SK-N-SH (cell line): ENCODE measurements at regions not wholly inside any gene's neighbourhood (a gene's known extent, or its start where the extent isn't known, plus 50 kb on each side); places are given as distances from the start of the nearest gene placed in this dataset.

Source experiments
- CTCF ChIA-PET: fragments of 300-600, 350-600 bp; formaldehyde crosslinking; extraction: SDS; loops from one replicate; lab custom pipeline; 2021; lab: Yijun Ruan, JAX
- POLR2A ChIA-PET: fragments of 350-600 bp; sonication (Branson Sonifier 250); formaldehyde crosslinking; extraction: SDS; loops from one replicate; lab custom pipeline; 2020; ENCODE audit warnings: antibody characterized with exemption, inconsistent platforms; lab: Yijun Ruan, JAX
- DNase-seq: peaks from one replicate; pipeline ENCODE4 v3.0.0; 2012
- H2AFZ ChIP-seq: fragments of 200-600 bp; sonication (generic); 2 replicates; pipeline ENCODE4 v1.8.1; 2016; ENCODE audit warnings: antibody characterized with exemption, mild to moderate bottlenecking, low read depth
- H3F3A ChIP-seq: fragments of 200-600 bp; sonication (generic); replicated peaks from 2 replicates; pipeline ENCODE3; 2016; ENCODE audit warnings: antibody characterized with exemption, mild to moderate bottlenecking; ENCODE audit not compliant: insufficient read depth
- H3K27ac ChIP-seq, 2 experiments: fragments of 200-500 bp in 1 of 2; fragments of 200-600 bp in 1 of 2; sonication (Bioruptor generic) in 1 of 2; sonication (generic), shearing (Covaris generic) in 1 of 2; 2 replicates each; pipeline versions ENCODE4 v1.5.1 to v1.6.1; 2014 to 2016; ENCODE audit warnings: low read depth in 2 of 2, inconsistent platforms in 1 of 2, low read length in 1 of 2, mild to moderate bottlenecking in 1 of 2, mixed read lengths in 1 of 2
- H3K27me3 ChIP-seq: fragments of 200-600 bp; sonication (generic), shearing (Covaris generic); 2 replicates; pipeline ENCODE4 v1.6.1; 2016; ENCODE audit warnings: mixed run types; ENCODE audit not compliant: insufficient read depth
- H3K36me3 ChIP-seq, 2 experiments: fragments of 200-500 bp in 1 of 2; fragments of 200-600 bp in 1 of 2; sonication (Bioruptor generic) in 1 of 2; sonication (generic) in 1 of 2; replicated peaks in 1 of 2; 2 replicates each; pipeline versions ENCODE3 to v1.5.1; 2014 to 2016; ENCODE audit warnings: low read length in 1 of 2, mild to moderate bottlenecking in 1 of 2; ENCODE audit not compliant: insufficient read depth in 2 of 2, control insufficient read depth in 1 of 2
- H3K4me1 ChIP-seq, 2 experiments: fragments of 200-500 bp in 1 of 2; fragments of 200-600 bp in 1 of 2; sonication (Bioruptor generic) in 1 of 2; sonication (generic), shearing (Covaris generic) in 1 of 2; 2 replicates each; pipeline versions ENCODE4 v1.5.1 to v1.6.1; 2014 to 2016; ENCODE audit warnings: low read depth in 1 of 2, low read length in 1 of 2, mixed run types in 1 of 2; ENCODE audit not compliant: insufficient read depth in 2 of 2, control insufficient read depth in 1 of 2
- H3K4me2 ChIP-seq: fragments of 200-600 bp; sonication (generic), shearing (Covaris generic); 2 replicates; pipeline ENCODE4 v1.6.1; 2017; ENCODE audit warnings: mixed run types
- H3K4me3 ChIP-seq, 2 experiments: fragments of 200-500 bp in 1 of 2; fragments of 200-600 bp in 1 of 2; sonication (Bioruptor generic) in 1 of 2; sonication (generic), shearing (Covaris generic) in 1 of 2; 2 replicates each; pipeline versions ENCODE4 v1.5.1 to v1.8.1; 2014 to 2016; ENCODE audit warnings: low read depth in 2 of 2, inconsistent platforms in 1 of 2, low read length in 1 of 2, mild to moderate bottlenecking in 1 of 2, mixed read lengths in 1 of 2, moderate library complexity in 1 of 2
- H3K79me2 ChIP-seq: fragments of 200-600 bp; sonication (generic); 2 replicates; pipeline ENCODE4 v1.8.1; 2017; ENCODE audit warnings: mild to moderate bottlenecking; ENCODE audit not compliant: insufficient read depth
- H3K9ac ChIP-seq: fragments of 200-600 bp; sonication (generic); 2 replicates; pipeline ENCODE4 v1.6.1; 2017; ENCODE audit warnings: mixed run types
- H3K9me2 ChIP-seq: fragments of 200-600 bp; sonication (generic); 2 replicates; pipeline ENCODE4 v1.6.1; 2017; ENCODE audit warnings: mixed run types
- H3K9me3 ChIP-seq: fragments of 200-600 bp; sonication (generic); 2 replicates; pipeline ENCODE4 v1.6.1; 2017; ENCODE audit warnings: mixed run types, mild to moderate bottlenecking, moderate library complexity
- H4K20me1 ChIP-seq: fragments of 200-600 bp; sonication (generic); 2 replicates; pipeline ENCODE4 v1.6.1; 2017; ENCODE audit warnings: mild to moderate bottlenecking, mixed run types; ENCODE audit not compliant: insufficient read depth
- CHD2 ChIP-seq: fragments of 150-350 bp; IDR thresholded peaks from 2 replicates; pipeline ENCODE4 v1.6.1; 2018; ENCODE audit warnings: low read length; ENCODE audit not compliant: partially characterized antibody
- CTCF ChIP-seq: fragments of 200-600 bp; sonication (generic); IDR thresholded peaks from 2 replicates; pipeline ENCODE4 v1.6.1; 2017; ENCODE audit warnings: antibody characterized with exemption, mild to moderate bottlenecking, moderate library complexity
- EP300 ChIP-seq, 2 experiments: IDR thresholded peaks; 2 replicates each; pipeline versions ENCODE4 v1.4.0 to v1.6.1; 2012; ENCODE audit warnings: borderline replicate concordance in 1 of 2, low read depth in 1 of 2, low read length in 1 of 2
- FOSL2 ChIP-seq: IDR thresholded peaks from 2 replicates; pipeline ENCODE4 v1.4.0; 2012; ENCODE audit warnings: low read depth, mild to moderate bottlenecking, moderate library complexity, borderline replicate concordance
- FOXJ3 ChIP-seq: sonication (generic); formaldehyde crosslinking; IDR thresholded peaks from 2 replicates; pipeline ENCODE4 v1.5.1; 2020; ENCODE audit warnings: mild to moderate bottlenecking, missing genetic modification reagents
- FOXM1 ChIP-seq: IDR thresholded peaks from 2 replicates; pipeline ENCODE4 v1.4.0; 2012; ENCODE audit warnings: low read depth, mild to moderate bottlenecking
- GATA2 ChIP-seq: sonication (generic); formaldehyde crosslinking; IDR thresholded peaks from 2 replicates; pipeline ENCODE4 v1.5.0; 2020; ENCODE audit warnings: mild to moderate bottlenecking, missing genetic modification reagents
- IRF3 ChIP-seq: fragments of 150-350 bp; IDR thresholded peaks from 2 replicates; pipeline ENCODE4 v1.6.1; 2016; ENCODE audit warnings: mild to moderate bottlenecking, low read depth, low read length
- JUND ChIP-seq: IDR thresholded peaks from 2 replicates; pipeline ENCODE4 v1.4.0; 2012
- PBX3 ChIP-seq: IDR thresholded peaks from 2 replicates; pipeline ENCODE4; 2012
- RAD21 ChIP-seq: IDR thresholded peaks from 2 replicates; pipeline ENCODE4 v1.6.1; 2012; ENCODE audit warnings: mild to moderate bottlenecking, low read length
- RXRA ChIP-seq: IDR thresholded peaks from 2 replicates; pipeline ENCODE4 v1.4.0; 2012; ENCODE audit warnings: low read depth, mild to moderate bottlenecking, borderline replicate concordance
- SIN3A ChIP-seq: IDR thresholded peaks from 2 replicates; pipeline ENCODE4 v1.6.1; 2012; ENCODE audit warnings: low read depth, mild to moderate bottlenecking, low read length, moderate library complexity, borderline replicate concordance
- SMC3 ChIP-seq: IDR thresholded peaks from 2 replicates; pipeline ENCODE4 v1.6.1; 2012; ENCODE audit warnings: low read depth, low read length, improper control_type of control experiment
- TAF1 ChIP-seq: IDR thresholded peaks from 2 replicates; pipeline ENCODE4 v1.6.1; 2012; ENCODE audit warnings: low read depth, mild to moderate bottlenecking, low read length, moderate library complexity, borderline replicate concordance
- TEAD4 ChIP-seq: IDR thresholded peaks from 2 replicates; pipeline ENCODE4 v1.4.0; 2012; ENCODE audit warnings: mild to moderate bottlenecking, borderline replicate concordance; ENCODE audit not compliant: insufficient read depth
- YY1 ChIP-seq: IDR thresholded peaks from 2 replicates; pipeline ENCODE4 v1.4.0; 2012; ENCODE audit warnings: low read depth, mild to moderate bottlenecking
- ZBTB33 ChIP-seq: IDR thresholded peaks from 2 replicates; pipeline ENCODE4 v1.4.0; 2012; ENCODE audit warnings: low read depth, borderline replicate concordance
- WGBS: methylation state at CpG from one replicate; pipeline ENCODE4 v1.1.6; 2017; ENCODE audit warnings: low lambda C conversion rate; 5-methylcytosine and 5-hydroxymethylcytosine counted together

GRCh38 chr16:64532117-64532516 is 589.7 kb downstream of the CDH11 start:
- peak overlapping the region; percentile 59; the same call in 1 of the 2 replicates for H2AFZ ChIP-seq
- H3K9me2 ChIP-seq, result no peaks in the 10 kb centered on the region
- H3K4me3 ChIP-seq, result no peak overlapping the region
- no peaks in the 10 kb centered on the region for H3F3A ChIP-seq
- no peak for TF ChIP-seq GATA2 (CRISPR knock-in tag)
- no peak for TF ChIP-seq RAD21
- no peak for TF ChIP-seq SMC3
- TF ChIP-seq RXRA, result no peak
- no peak for TF ChIP-seq CHD2
- no peak for TF ChIP-seq PBX3
- H3K9me3 ChIP-seq, result no peaks in the 10 kb centered on the region
- no peak overlapping the region for H3K4me2 ChIP-seq
- WGBS, result 77% methylated on average over 3 of the region's 3 CpGs
- DNase-seq, result no peak
- ChIA-PET POLR2A (no interaction called here), CTCF (no interaction called here)
- no peaks in the 10 kb centered on the region for H3K79me2 ChIP-seq
- no peak overlapping the region for H3K9ac ChIP-seq
- no peaks in the 10 kb centered on the region for H4K20me1 ChIP-seq
- H3K4me1 ChIP-seq, result no peaks in the 10 kb centered on the region; a peak in 1 of 4 replicates
- no peaks in the 10 kb centered on the region for H3K27me3 ChIP-seq
- no peak overlapping the region for H3K27ac ChIP-seq
- H3K36me3 ChIP-seq, result no peaks in the 10 kb centered on the region

GRCh38 chr16:64531401-64531800 is 590.5 kb downstream of the CDH11 start:
- TF ChIP-seq FOXM1, result no peak
- Histone ChIP-seq H4K20me1 (no peaks in the 10 kb centered on the region), H3K4me1 (no peaks in the 10 kb centered on the region; a peak in 1 of 4 replicates), H3K27me3 (no peaks in the 10 kb centered on the region), H3K9me3 (no peaks in the 10 kb centered on the region), H3K9me2 (no peaks in the 10 kb centered on the region), H3K79me2 (no peaks in the 10 kb centered on the region), H3K9ac (no peak overlapping the region), H3K27ac (no peak overlapping the region), H3F3A (no peaks in the 10 kb centered on the region), H2AFZ (peak overlapping the region; percentile 47; the same call in 1 of the 2 replicates), H3K36me3 (no peaks in the 10 kb centered on the region), H3K4me2 (no peak overlapping the region), H3K4me3 (no peak overlapping the region)
- POLR2A ChIA-PET, result no interaction called here
- 79% methylated on average over 3 of the region's 3 CpGs for WGBS
- CTCF ChIA-PET, result no interaction called here
- no peak for DNase-seq

- no peak for DNase-seq
- POLR2A ChIA-PET, result no interaction called here
Measured at GRCh38 chr16:64522548-64522947, 599.3 kb downstream of the CDH11 start.

More at GRCh38 chr16:64522548-64522947, 599.3 kb downstream of the CDH11 start:
- H3K4me1 ChIP-seq, result no peaks in the 10 kb centered on the region
- H3K36me3 ChIP-seq, result no peaks in the 10 kb centered on the region
- no peaks in the 10 kb centered on the region for H3K79me2 ChIP-seq
- H3K4me3 ChIP-seq, result no peak overlapping the region
- H4K20me1 ChIP-seq, result no peaks in the 10 kb centered on the region
- H3F3A ChIP-seq, result no peaks in the 10 kb centered on the region
- no peaks in the 10 kb centered on the region for H3K27me3 ChIP-seq
- TF ChIP-seq YY1 (no peak), TAF1 (no peak), FOXJ3 (CRISPR knock-in tag) (no peak), EP300 (IDR thresholded peaks at IDR 0.05; ENCODE audit: borderline replicate concordance in 1 of 2, low read depth in 1 of 2, low read length in 1 of 2) (no peak), RAD21 (no peak), TEAD4 (no peak), IRF3 (no peak), SIN3A (no peak), CTCF (no peak), FOSL2 (no peak), ZBTB33 (no peak), JUND (no peak)
- CTCF ChIA-PET, result no interaction called here
- H3K27ac ChIP-seq, result no peak overlapping the region
- no peak overlapping the region for H3K4me2 ChIP-seq
- H3K9me3 ChIP-seq, result no peaks in the 10 kb centered on the region
- H3K9me2 ChIP-seq, result no peaks in the 10 kb centered on the region
- no peak overlapping the region for H3K9ac ChIP-seq
- H2AFZ ChIP-seq, result no peak overlapping the region
